GM13976 (cell line): ENCODE measurements at regions not wholly inside any gene's neighbourhood (a gene's known extent, or its start where the extent isn't known, plus 50 kb on each side); places are given as distances from the start of the nearest gene placed in this dataset.

Source experiments
- DNase-seq: peaks from one replicate; pipeline ENCODE4 v3.0.0; 2012; ENCODE audit warnings: low spot score
- CTCF ChIP-seq: IDR thresholded peaks from 2 replicates; pipeline ENCODE4 v1.5.1; 2012; ENCODE audit warnings: borderline replicate concordance, mild to moderate bottlenecking; ENCODE audit not compliant: insufficient read depth; ENCODE audit errors: extremely low read depth, missing control alignments, control extremely low read depth
- in situ Hi-C: fragments of 300-500 bp; cut with MboI; formaldehyde crosslinking; loops from one replicate; pipeline ENCODE4 v1.12.0; 2022; ENCODE audit warnings: low sequenced_read_pairs, mixed read lengths, inconsistent platforms; ENCODE audit not compliant: unreplicated experiment

DNA sequence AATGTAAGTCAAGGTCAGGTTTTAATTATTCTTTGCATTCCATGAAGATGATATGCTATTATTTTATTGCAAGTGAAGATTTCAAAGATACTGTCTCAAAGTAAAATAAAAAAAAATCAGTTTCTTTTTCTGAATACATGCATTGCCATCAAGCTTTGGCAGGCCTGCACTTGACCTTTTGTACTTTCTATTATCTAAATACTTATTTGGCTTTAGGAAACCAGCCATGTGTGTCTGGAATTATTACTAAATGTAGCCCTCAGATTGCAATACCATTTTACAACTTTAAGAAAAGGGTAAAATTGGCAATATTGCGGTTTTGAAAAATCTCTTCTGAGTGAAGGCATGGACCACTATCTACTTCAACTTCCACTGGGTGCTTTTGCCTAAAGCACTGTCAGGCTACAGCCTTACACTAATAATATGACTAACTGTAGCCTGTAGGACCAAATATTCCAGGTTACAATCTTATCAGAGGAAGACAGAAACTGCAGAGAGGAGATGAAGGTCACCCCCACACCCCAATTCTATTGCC lies 349.4 kb upstream of the DCBLD2 start:
- in situ Hi-C loops: no loop called here
- no peak for DNase-seq
- no peak for TF ChIP-seq CTCF

- in situ Hi-C loops: no loop called here
- DNase-seq: no peak
- TF ChIP-seq CTCF: no peak
These were observed 348.8 kb upstream of the DCBLD2 start for GRCh38 chr3:99250272-99250671.

GRCh38 chr3:99249627-99250026 lies 348.1 kb upstream of the DCBLD2 start:
- TF ChIP-seq CTCF: no peak
- in situ Hi-C loops: no loop called here
- no peak for DNase-seq

DNA sequence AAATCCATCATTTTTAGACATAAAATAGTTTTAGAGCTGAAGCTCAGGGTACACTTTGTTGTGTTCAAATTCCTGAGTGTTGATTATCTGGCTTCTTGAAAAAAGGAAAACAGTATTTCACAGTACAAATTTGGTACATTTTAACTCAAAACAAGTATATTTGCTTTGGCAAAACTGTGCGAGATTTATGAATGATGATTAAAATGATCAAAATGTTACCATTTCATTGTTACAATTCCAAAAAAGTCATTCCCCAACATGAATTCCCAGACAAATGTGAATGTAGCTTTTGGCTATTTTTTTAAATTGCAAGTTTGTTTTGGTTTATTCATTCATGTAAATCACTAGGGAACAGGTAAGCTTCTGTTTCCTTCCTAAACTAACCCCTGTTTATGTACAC lies 347.4 kb upstream of the DCBLD2 start:
- in situ Hi-C loops: no loop called here
- no peak for TF ChIP-seq CTCF
- DNase-seq: no peak

GRCh38 chr3:99248130-99248529 lies 346.6 kb upstream of the DCBLD2 start:
- no peak for TF ChIP-seq CTCF
- no peak for DNase-seq
- in situ Hi-C loops: no loop called here

- DNase-seq: no peak
- no peak for TF ChIP-seq CTCF
- in situ Hi-C loops: no loop called here
These were observed 344.6 kb upstream of the DCBLD2 start for GRCh38 chr3:99246010-99246654.
